H1 (cell line): ENCODE measurements at regions not wholly inside any gene's neighbourhood (a gene's known extent, or its start where the extent isn't known, plus 50 kb on each side); places are given as distances from the start of the nearest gene placed in this dataset.

ENCODE experiments used
- RXRA ChIP-seq: IDR thresholded peaks from 2 replicates; pipeline ENCODE4 v1.6.1; 2011; ENCODE audit warnings: low read depth, mild to moderate bottlenecking, low read length, moderate library complexity; ENCODE audit not compliant: insufficient read depth
- TF ChIP-seq, protein P1 (sequence below): IDR thresholded peaks from 2 replicates; pipeline ENCODE4 v1.6.1; 2011; ENCODE audit warnings: low read depth, mild to moderate bottlenecking, low read length; ENCODE audit not compliant: insufficient read depth
- TF ChIP-seq, protein P2 (sequence below): IDR thresholded peaks from 2 replicates; pipeline ENCODE4 v1.6.1; 2011; ENCODE audit warnings: low read length, improper control_type of control experiment

DNA sequence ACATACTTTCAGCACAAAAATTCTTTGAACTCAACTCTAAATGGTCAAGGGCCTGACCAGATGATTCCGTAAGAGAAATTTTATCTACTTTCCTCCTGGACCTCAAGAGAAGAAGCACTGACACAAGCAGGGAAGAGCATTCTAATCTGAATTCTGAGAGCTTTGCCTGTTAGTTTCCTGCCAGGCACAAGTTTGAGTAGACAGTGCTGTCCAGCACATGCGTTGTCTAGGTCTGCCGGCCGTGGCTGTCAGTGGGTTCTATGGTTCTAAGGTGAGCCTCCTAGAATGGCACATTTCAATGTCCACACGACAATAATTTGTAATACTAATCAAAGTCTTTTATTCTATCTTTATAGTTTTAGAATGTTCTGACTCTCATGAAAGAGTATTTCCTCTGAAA is 91.9 kb downstream of the RFPL4B start (continued):
- no peak for TF ChIP-seq RXRA
- TF ChIP-seq, protein P1, sequence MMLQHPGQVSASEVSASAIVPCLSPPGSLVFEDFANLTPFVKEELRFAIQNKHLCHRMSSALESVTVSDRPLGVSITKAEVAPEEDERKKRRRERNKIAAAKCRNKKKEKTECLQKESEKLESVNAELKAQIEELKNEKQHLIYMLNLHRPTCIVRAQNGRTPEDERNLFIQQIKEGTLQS, result no peak
- TF ChIP-seq, protein P2, sequence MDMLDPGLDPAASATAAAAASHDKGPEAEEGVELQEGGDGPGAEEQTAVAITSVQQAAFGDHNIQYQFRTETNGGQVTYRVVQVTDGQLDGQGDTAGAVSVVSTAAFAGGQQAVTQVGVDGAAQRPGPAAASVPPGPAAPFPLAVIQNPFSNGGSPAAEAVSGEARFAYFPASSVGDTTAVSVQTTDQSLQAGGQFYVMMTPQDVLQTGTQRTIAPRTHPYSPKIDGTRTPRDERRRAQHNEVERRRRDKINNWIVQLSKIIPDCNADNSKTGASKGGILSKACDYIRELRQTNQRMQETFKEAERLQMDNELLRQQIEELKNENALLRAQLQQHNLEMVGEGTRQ, result no peak
